SK-N-SH treated with all-trans-retinoic acid at 6 μM for 48 hours (cell line): ENCODE measurements at regions not wholly inside any gene's neighbourhood (a gene's known extent, or its start where the extent isn't known, plus 50 kb on each side); places are given as distances from the start of the nearest gene placed in this dataset.
"Not testable (repeated sequence)": the region's sequence is repeated elsewhere in the genome, so short reads cannot be mapped to it uniquely, and the experiment has no call there.

Source experiments
- ATAC-seq: fragments of 200-7000 bp; cut with Tn5 transposase; 3 replicates; pipeline ENCODE4 v1.9.1; 2020; ENCODE audit warnings: mild to moderate bottlenecking, moderate library complexity
- ARNTL ChIP-seq: fragments of 450-650 bp; formaldehyde crosslinking; IDR thresholded peaks from 2 replicates; pipeline ENCODE4 v1.5.0; 2020; ENCODE audit warnings: low read depth, mild to moderate bottlenecking, moderate library complexity, borderline replicate concordance
- BACH2 ChIP-seq: fragments of 250-450 bp; sonication (Bioruptor Pico); IDR thresholded peaks from 2 replicates; pipeline ENCODE4 v1.9.0; 2021; ENCODE audit warnings: mild to moderate bottlenecking, borderline replicate concordance
- CREB5 ChIP-seq: fragments of 250-450 bp; sonication (Bioruptor Pico); IDR thresholded peaks from 2 replicates; pipeline ENCODE4 v1.5.1; 2020; ENCODE audit warnings: low read depth, mild to moderate bottlenecking, moderate library complexity
- CSDC2 ChIP-seq: fragments of 250-450 bp; sonication (Bioruptor Pico); IDR thresholded peaks from 2 replicates; pipeline ENCODE4 v1.5.0; 2020; ENCODE audit warnings: mild to moderate bottlenecking, moderate library complexity
- CSRNP3 ChIP-seq: fragments of 250-450 bp; sonication (Bioruptor Pico); IDR thresholded peaks from 2 replicates; pipeline ENCODE4 v1.5.1; 2021; ENCODE audit warnings: mild to moderate bottlenecking, moderate library complexity
- ESRRG ChIP-seq: fragments of 250-450 bp; sonication (Bioruptor Pico); IDR thresholded peaks from 2 replicates; pipeline ENCODE4 v1.6.1; 2021; ENCODE audit warnings: mild to moderate bottlenecking
- PATZ1 ChIP-seq: fragments of 250-450 bp; sonication (Bioruptor Pico); IDR thresholded peaks from 2 replicates; pipeline ENCODE4 v1.8.0; 2020; ENCODE audit warnings: mild to moderate bottlenecking, moderate library complexity, borderline replicate concordance
- RARB ChIP-seq: fragments of 250-450 bp; sonication (Bioruptor Pico); IDR thresholded peaks from 2 replicates; pipeline ENCODE4 v1.8.0; 2021; ENCODE audit warnings: mild to moderate bottlenecking, moderate library complexity
- SNAI2 ChIP-seq: fragments of 250-450 bp; sonication (Bioruptor Pico); IDR thresholded peaks from 2 replicates; pipeline ENCODE4 v1.5.0; 2020; ENCODE audit warnings: mild to moderate bottlenecking, moderate library complexity
- TCF4 ChIP-seq: fragments of 250-450 bp; sonication (Bioruptor Pico); IDR thresholded peaks from 2 replicates; pipeline ENCODE4 v1.8.0; 2021; ENCODE audit warnings: mild to moderate bottlenecking, moderate library complexity, borderline replicate concordance
- TOX ChIP-seq: fragments of 250-450 bp; sonication (Bioruptor Pico); IDR thresholded peaks from 2 replicates; pipeline ENCODE4 v1.8.0; 2021; ENCODE audit warnings: mild to moderate bottlenecking, moderate library complexity, borderline replicate concordance
- TSHZ2 ChIP-seq: fragments of 250-450 bp; sonication (Bioruptor Pico); IDR thresholded peaks from 2 replicates; pipeline ENCODE4 v1.5.0; 2020; ENCODE audit warnings: mild to moderate bottlenecking, moderate library complexity
- ZC3H10 ChIP-seq: fragments of 250-450 bp; sonication (Bioruptor Pico); IDR thresholded peaks from 2 replicates; pipeline ENCODE4 v1.5.1; 2021; ENCODE audit warnings: mild to moderate bottlenecking, moderate library complexity
- ZFP30 ChIP-seq: fragments of 450-650 bp; formaldehyde crosslinking; IDR thresholded peaks from 2 replicates; pipeline ENCODE4 v1.5.0; 2022; ENCODE audit warnings: mild to moderate bottlenecking, moderate library complexity
- ZNF565 ChIP-seq: fragments of 450-650 bp; formaldehyde crosslinking; conservative IDR thresholded peaks from 2 replicates; pipeline ENCODE4 v1.5.0; 2020; ENCODE audit warnings: low read depth, mild to moderate bottlenecking, moderate library complexity
- ZNF70 ChIP-seq: fragments of 450-650 bp; formaldehyde crosslinking; IDR thresholded peaks from 2 replicates; pipeline ENCODE4 v1.5.0; 2020; ENCODE audit warnings: mild to moderate bottlenecking, moderate library complexity

GRCh38 chr18:71371951-71372605, 1083.2 kb downstream of the SOCS6 start:
- no peak for ATAC-seq

GRCh38 chr18:71370671-71371445, 1082.0 kb downstream of the SOCS6 start:
- TF ChIP-seq BACH2 (CRISPR knock-in tag) (no peak), CSDC2 (CRISPR knock-in tag) (no peak)
- ATAC-seq, result no peak

More at GRCh38 chr18:71371951-71372605, 1083.2 kb downstream of the SOCS6 start:
- TF ChIP-seq TCF4 (CRISPR knock-in tag), result peak; percentile 78; the same call in 1 of the 2 replicates
- no peak for TF ChIP-seq PATZ1
- TF ChIP-seq ZC3H10 (CRISPR knock-in tag), result no peak

- no peak for TF ChIP-seq ESRRG (CRISPR knock-in tag)
- TF ChIP-seq SNAI2, result no peak
- no peak for TF ChIP-seq ZFP30 (CRISPR knock-in tag)
- TF ChIP-seq TSHZ2 (CRISPR knock-in tag), result no peak
- TF ChIP-seq ARNTL (CRISPR knock-in tag), result no peak
- TF ChIP-seq ZNF70 (CRISPR knock-in tag), result no peak
- TF ChIP-seq ZC3H10 (CRISPR knock-in tag), result no peak
- TF ChIP-seq CREB5 (CRISPR knock-in tag), result no peak
- no peak for TF ChIP-seq RARB (CRISPR knock-in tag)
- TF ChIP-seq TOX (CRISPR knock-in tag), result no peak
- no peak for TF ChIP-seq CSDC2 (CRISPR knock-in tag)
- TF ChIP-seq CSRNP3, result no peak
- TF ChIP-seq ZNF565 (CRISPR knock-in tag), result no peak
- TF ChIP-seq, all 23 proteins: peak for 0
- no peak for ATAC-seq
Measured at GRCh38 chr18:71370095-71370494, 1081.2 kb downstream of the SOCS6 start.

- no peak for ATAC-seq
- TF ChIP-seq ZC3H10 (CRISPR knock-in tag), result no peak
- TF ChIP-seq TSHZ2 (CRISPR knock-in tag), result no peak
Measured at GRCh38 chr18:71362140-71362539, 1073.3 kb downstream of the SOCS6 start.

GRCh38 chr18:71355599-71355998, 1066.8 kb downstream of the SOCS6 start:
- not testable (repeated sequence) for ATAC-seq
